ENCODE measurements at regions not wholly inside any gene's neighbourhood (a gene's known extent, or its start where the extent isn't known, plus 50 kb on each side); places are given as distances from the start of the nearest gene placed in this dataset.

GRCh38 chr6:15089569-15090144 lies 156.2 kb upstream of the JARID2 start:
- TF ChIP-seq CTCF (IDR thresholded peaks at IDR 0.05) (no peak), SIN3A (IDR thresholded peaks at IDR 0.05; ENCODE audit: borderline replicate concordance, insufficient read depth, low read depth, low read length) (no peak), REST (IDR thresholded peaks at IDR 0.05; ENCODE audit: insufficient read depth in 1 of 2, low read depth in 2 of 2, low read length in 1 of 2) (no peak), POLR2AphosphoS5 (IDR thresholded peaks at IDR 0.05; ENCODE audit: low read depth, low read length) (no peak)
